Activated CD8-positive, alpha-beta T cell treated with anti-CD3 and anti-CD28 coated beads for 36 hours (primary cell): ENCODE measurements at regions not wholly inside any gene's neighbourhood (a gene's known extent, or its start where the extent isn't known, plus 50 kb on each side); places are given as distances from the start of the nearest gene placed in this dataset.

Experiments used
- ATAC-seq: fragments of 200-7000 bp; cut with Tn5 transposase; one replicate; pipeline ENCODE4 v1.10.0; 2021; ENCODE audit warnings: mild to moderate bottlenecking, moderate library complexity
- CTCF ChIA-PET: fragments of 350-600 bp; sonication (Branson Sonifier 250); formaldehyde crosslinking; loops from one replicate; lab custom pipeline; 2021; ENCODE audit warnings: antibody characterized with exemption; lab: Charles Lee
- POLR2A ChIA-PET: fragments of 350-600 bp; sonication (Branson Sonifier 250); formaldehyde crosslinking; loops from one replicate; lab custom pipeline; 2021; ENCODE audit warnings: antibody characterized with exemption; lab: Charles Lee
- DNase-seq: peaks from one replicate; pipeline ENCODE4 v3.0.0-alpha.2; 2020
- H3K27ac Mint-ChIP-seq: one replicate; pipeline ENCODE4 v1.8.0; 2021; ENCODE audit warnings: mild to moderate bottlenecking, mixed read lengths
- H3K27me3 Mint-ChIP-seq: one replicate; pipeline ENCODE4 v1.8.0; 2021; ENCODE audit warnings: mixed read lengths
- H3K36me3 Mint-ChIP-seq: one replicate; pipeline ENCODE4 v1.8.0; 2021; ENCODE audit warnings: low read depth, mixed read lengths
- H3K4me1 Mint-ChIP-seq: one replicate; pipeline ENCODE4 v1.8.0; 2021; ENCODE audit warnings: low read depth, mixed read lengths
- H3K4me3 Mint-ChIP-seq: one replicate; pipeline ENCODE4 v1.8.0; 2021; ENCODE audit warnings: mild to moderate bottlenecking, moderate library complexity, mixed read lengths
- H3K9me3 Mint-ChIP-seq: one replicate; pipeline ENCODE4 v1.8.0; 2021; ENCODE audit warnings: mixed read lengths
- CTCF ChIP-seq: fragments of 200-600 bp; IDR thresholded peaks from one replicate; pipeline ENCODE4 v1.8.0; 2022; ENCODE audit warnings: antibody characterized with exemption, mild to moderate bottlenecking
- intact Hi-C: fragments of 100-400 bp; cut with micrococcal nuclease; formaldehyde crosslinking; loops from one replicate; pipeline ENCODE4 v1.10.0; 2022

DNA sequence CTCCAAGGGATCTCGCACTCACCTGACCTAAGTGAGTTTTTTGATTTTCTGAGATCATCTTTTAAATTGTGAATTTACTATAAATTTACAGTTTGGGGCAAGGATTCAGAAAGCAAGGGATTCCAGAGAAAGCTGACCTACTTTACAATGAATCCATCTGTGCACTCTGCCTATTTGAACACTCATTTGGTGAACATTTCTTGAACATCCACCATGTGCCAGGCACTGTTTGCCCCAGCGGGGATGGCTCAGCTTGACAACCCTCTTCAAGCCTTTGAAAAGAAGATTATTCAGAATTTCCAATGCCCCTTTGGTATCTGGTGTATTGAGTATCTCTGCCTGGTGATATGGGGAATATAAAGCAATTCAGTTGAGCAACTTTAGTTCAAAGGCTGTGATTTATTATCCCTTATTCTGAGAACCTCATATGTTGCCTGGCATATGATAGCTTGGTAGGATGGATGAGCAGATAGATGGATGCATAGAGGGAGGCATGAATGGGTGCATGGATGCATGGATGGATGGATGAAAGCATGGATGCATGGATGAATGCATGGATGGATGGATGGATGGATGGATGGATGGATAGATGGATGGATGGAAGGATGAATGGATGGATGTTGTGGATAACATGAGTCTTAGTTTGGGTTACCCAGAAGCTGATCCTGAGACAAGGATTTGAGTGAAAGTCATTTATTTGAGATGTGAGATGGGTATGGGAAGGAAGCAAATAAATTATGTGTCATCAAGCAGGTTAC, 149.7 kb upstream of the ZNF366 start:
- ChIA-PET POLR2A (no interaction called here), CTCF (no interaction called here)
- DNase-seq (no peak), ATAC-seq (no peak)
- Mint-ChIP-seq H3K4me3 (no peak overlapping the region), H3K27me3 (no peaks in the 10 kb centered on the region), H3K27ac (no peak overlapping the region), H3K4me1 (no peaks in the 10 kb centered on the region), H3K9me3 (no peaks in the 10 kb centered on the region), H3K36me3 (no peaks in the 10 kb centered on the region)
- intact Hi-C loops, result no loop called here
- no peak for TF ChIP-seq CTCF

DNA sequence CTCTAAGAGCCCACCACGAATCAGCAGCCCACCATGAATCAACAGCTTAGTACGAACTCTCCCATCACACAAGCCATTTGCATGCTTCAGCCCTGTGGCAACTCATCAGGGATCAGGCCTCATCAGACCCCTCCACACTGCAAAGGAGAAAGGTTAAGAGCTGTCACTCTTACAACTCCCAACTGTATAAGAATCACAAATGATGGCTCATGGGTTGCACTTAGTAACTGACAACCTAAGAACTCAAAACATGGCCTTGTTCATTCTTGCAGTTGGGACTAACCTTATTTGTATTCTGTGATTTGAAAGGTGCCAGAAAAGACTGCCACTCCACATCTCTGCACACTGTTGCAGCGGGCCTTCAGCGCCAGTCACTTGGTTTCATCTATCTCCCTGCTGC, 149.1 kb upstream of the ZNF366 start:
- ChIA-PET CTCF (no interaction called here), POLR2A (no interaction called here)
- no peak for TF ChIP-seq CTCF
- DNase-seq, result no peak
- ATAC-seq, result no peak
- intact Hi-C loops, result no loop called here
- Mint-ChIP-seq H3K9me3 (no peaks in the 10 kb centered on the region), H3K4me1 (no peaks in the 10 kb centered on the region), H3K27me3 (no peaks in the 10 kb centered on the region), H3K4me3 (no peak overlapping the region), H3K36me3 (no peaks in the 10 kb centered on the region), H3K27ac (no peak overlapping the region)

- H3K27me3 Mint-ChIP-seq, result no peaks in the 10 kb centered on the region
- CTCF ChIA-PET, result no interaction called here
- POLR2A ChIA-PET, result no interaction called here
- intact Hi-C loops, result no loop called here
- DNase-seq (no peak), ATAC-seq (no peak)
- TF ChIP-seq CTCF, result no peak
- no peaks in the 10 kb centered on the region for H3K9me3 Mint-ChIP-seq
- H3K36me3 Mint-ChIP-seq, result no peaks in the 10 kb centered on the region
- no peak overlapping the region for H3K27ac Mint-ChIP-seq
- H3K4me3 Mint-ChIP-seq, result no peak overlapping the region
- H3K4me1 Mint-ChIP-seq, result no peaks in the 10 kb centered on the region
These were observed 147.0 kb upstream of the ZNF366 start for GRCh38 chr5:72654231-72654630.

GRCh38 chr5:72653586-72653985, 146.4 kb upstream of the ZNF366 start:
- ChIA-PET CTCF (no interaction called here), POLR2A (no interaction called here)
- TF ChIP-seq CTCF, result no peak
- Mint-ChIP-seq H3K27me3 (no peaks in the 10 kb centered on the region), H3K27ac (no peak overlapping the region), H3K4me1 (no peaks in the 10 kb centered on the region), H3K4me3 (no peak overlapping the region), H3K36me3 (no peaks in the 10 kb centered on the region), H3K9me3 (no peaks in the 10 kb centered on the region)
- ATAC-seq, result no peak
- no peak for DNase-seq
- intact Hi-C loops, result no loop called here

DNA sequence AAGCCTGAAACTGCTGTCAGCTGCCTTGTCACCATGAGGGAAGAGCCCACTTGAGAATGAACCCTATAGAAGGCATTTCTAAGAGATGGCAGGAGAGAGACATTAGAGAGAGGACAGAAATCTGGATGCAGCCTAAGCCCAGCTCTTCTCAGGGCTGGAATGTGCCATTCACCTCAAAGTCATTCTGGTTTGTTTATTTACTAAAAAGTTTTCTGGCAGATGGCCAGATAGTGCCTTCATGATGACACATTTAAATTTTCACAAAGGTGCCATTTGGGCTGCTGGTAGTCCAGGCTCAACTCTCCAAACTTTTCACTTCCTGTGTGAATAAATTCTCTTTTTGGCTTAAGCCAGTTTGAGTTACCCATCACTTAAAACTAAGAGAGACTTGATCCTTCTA, 144.6 kb upstream of the ZNF366 start:
- no peak overlapping the region for H3K27ac Mint-ChIP-seq
- peaks cover 2% of the 10 kb centered on the region for H3K27me3 Mint-ChIP-seq
- no peak for TF ChIP-seq CTCF
- no peaks in the 10 kb centered on the region for H3K9me3 Mint-ChIP-seq
- intact Hi-C loops, result no loop called here
- ChIA-PET POLR2A (no interaction called here), CTCF (no interaction called here)
- ATAC-seq (no peak), DNase-seq (no peak)
- no peaks in the 10 kb centered on the region for H3K4me1 Mint-ChIP-seq
- no peaks in the 10 kb centered on the region for H3K36me3 Mint-ChIP-seq
- no peak overlapping the region for H3K4me3 Mint-ChIP-seq
